WTC11 (cell line): ENCODE measurements at regions not wholly inside any gene's neighbourhood (a gene's known extent, or its start where the extent isn't known, plus 50 kb on each side); places are given as distances from the start of the nearest gene placed in this dataset.

ENCODE experiments used
- ATAC-seq: fragments of 200-7000 bp; cut with Tn5 transposase; 2 replicates; pipeline ENCODE4 v1.10.0; 2021; ENCODE audit warnings: mild to moderate bottlenecking, moderate library complexity
- CTCF ChIA-PET: fragments of 300-600 bp; sonication (Branson Sonifier 250); formaldehyde crosslinking; loops from one replicate; lab custom pipeline; 2021; ENCODE audit warnings: antibody characterized with exemption; lab: Charles Lee
- POLR2A ChIA-PET: fragments of 350-600 bp; sonication (Branson Sonifier 250); formaldehyde crosslinking; loops from one replicate; lab custom pipeline; 2021; ENCODE audit warnings: antibody characterized with exemption; lab: Charles Lee
- DNase-seq: peaks from one replicate; pipeline ENCODE4 v3.0.0; 2021; ENCODE audit warnings: low spot score
- H3K27ac Mint-ChIP-seq: 2 replicates; pipeline ENCODE4 v1.8.0; 2021; ENCODE audit warnings: mixed read lengths
- H3K27me3 Mint-ChIP-seq: 2 replicates; pipeline ENCODE4 v1.8.0; 2021; ENCODE audit warnings: low read depth, mild to moderate bottlenecking, moderate library complexity, mixed read lengths
- H3K36me3 Mint-ChIP-seq: 2 replicates; pipeline ENCODE4 v1.8.0; 2021; ENCODE audit warnings: mixed read lengths
- H3K4me1 Mint-ChIP-seq: 2 replicates; pipeline ENCODE4 v1.8.0; 2022; ENCODE audit warnings: mixed read lengths
- H3K4me3 Mint-ChIP-seq: 2 replicates; pipeline ENCODE4 v1.8.0; 2021; ENCODE audit warnings: mild to moderate bottlenecking, moderate library complexity, mixed read lengths
- H3K9me3 Mint-ChIP-seq: 2 replicates; pipeline ENCODE4 v1.8.0; 2021; ENCODE audit warnings: mixed read lengths
- CREB1 ChIP-seq: sonication (generic); formaldehyde crosslinking; IDR thresholded peaks from 2 replicates; pipeline ENCODE4 v1.8.0; 2023; ENCODE audit warnings: mild to moderate bottlenecking, missing genetic modification reagents
- E2F5 ChIP-seq: sonication (generic); formaldehyde crosslinking; IDR thresholded peaks from 2 replicates; pipeline ENCODE4 v1.8.1; 2022; ENCODE audit warnings: mild to moderate bottlenecking, moderate library complexity, missing genetic modification reagents
- ETV6 ChIP-seq: sonication (generic); formaldehyde crosslinking; IDR thresholded peaks from 2 replicates; pipeline ENCODE4 v1.8.1; 2022; ENCODE audit warnings: mild to moderate bottlenecking, missing genetic modification reagents
- FOXP1 ChIP-seq: sonication (generic); formaldehyde crosslinking; IDR thresholded peaks from 2 replicates; pipeline ENCODE4 v1.8.0; 2022; ENCODE audit warnings: missing genetic modification reagents, mild to moderate bottlenecking, moderate library complexity, borderline replicate concordance
- HMGXB4 ChIP-seq: sonication (generic); formaldehyde crosslinking; IDR thresholded peaks from 2 replicates; pipeline ENCODE4 v1.8.1; 2023; ENCODE audit warnings: mild to moderate bottlenecking, moderate library complexity, missing genetic modification reagents
- KAT7 ChIP-seq: sonication (generic); formaldehyde crosslinking; IDR thresholded peaks from 2 replicates; pipeline ENCODE4 v1.8.1; 2023; ENCODE audit warnings: missing genetic modification reagents, mild to moderate bottlenecking, borderline replicate concordance
- NFE2L1 ChIP-seq: sonication (generic); formaldehyde crosslinking; IDR thresholded peaks from 2 replicates; pipeline ENCODE4 v1.8.1; 2023; ENCODE audit warnings: missing genetic modification reagents
- NR2C2 ChIP-seq: sonication (generic); formaldehyde crosslinking; IDR thresholded peaks from 2 replicates; pipeline ENCODE4 v1.8.0; 2022; ENCODE audit warnings: mild to moderate bottlenecking, missing genetic modification reagents
- PRDM15 ChIP-seq: sonication (generic); formaldehyde crosslinking; IDR thresholded peaks from 2 replicates; pipeline ENCODE4 v1.8.0; 2022; ENCODE audit warnings: missing genetic modification reagents
- SMAD4 ChIP-seq: sonication (generic); formaldehyde crosslinking; IDR thresholded peaks from 2 replicates; pipeline ENCODE4 v1.8.0; 2022; ENCODE audit warnings: mild to moderate bottlenecking, missing genetic modification reagents
- SP1 ChIP-seq: sonication (generic); formaldehyde crosslinking; conservative IDR thresholded peaks from 2 replicates; pipeline ENCODE4 v1.8.1; 2022; ENCODE audit warnings: missing genetic modification reagents
- TP53 ChIP-seq: sonication (generic); formaldehyde crosslinking; IDR thresholded peaks from 2 replicates; pipeline ENCODE4 v1.8.1; 2023; ENCODE audit warnings: mild to moderate bottlenecking, missing genetic modification reagents
- ZNF121 ChIP-seq: sonication (generic); formaldehyde crosslinking; IDR thresholded peaks from 2 replicates; pipeline ENCODE4 v1.8.0; 2023; ENCODE audit warnings: missing genetic modification reagents
- ZNF317 ChIP-seq: sonication (generic); formaldehyde crosslinking; IDR thresholded peaks from 2 replicates; pipeline ENCODE4 v1.8.1; 2023; ENCODE audit warnings: low read depth, mild to moderate bottlenecking, moderate library complexity, missing genetic modification reagents, borderline replicate concordance
- ZNF396 ChIP-seq: fragments of 250-450 bp; sonication (Bioruptor Pico); IDR thresholded peaks from 2 replicates; pipeline ENCODE4 v1.8.0; 2021; ENCODE audit warnings: mild to moderate bottlenecking, moderate library complexity, borderline replicate concordance
- ZNF671 ChIP-seq: fragments of 250-450 bp; sonication (Bioruptor Pico); IDR thresholded peaks from 2 replicates; pipeline ENCODE4 v1.8.0; 2021; ENCODE audit warnings: mild to moderate bottlenecking
- ZSCAN18 ChIP-seq: fragments of 250-450 bp; sonication (Bioruptor Pico); IDR thresholded peaks from 2 replicates; pipeline ENCODE4 v2.1.2; 2022; ENCODE audit warnings: mild to moderate bottlenecking, moderate library complexity

GRCh38 chr22:49284056-49284784, 543.5 kb downstream of the BRD1 start (continued):
- TF ChIP-seq HMGXB4 (CRISPR knock-in tag): no peak
- TF ChIP-seq ZNF396 (CRISPR knock-in tag): no peak
- no peak for TF ChIP-seq CREB1 (CRISPR knock-in tag)
- TF ChIP-seq PRDM15: no peak
- TF ChIP-seq ZSCAN18: no peak
- TF ChIP-seq ZNF317 (CRISPR knock-in tag): no peak

GRCh38 chr22:49282596-49282995, 545.1 kb downstream of the BRD1 start:
- Mint-ChIP-seq H3K36me3 (no peaks in the 10 kb centered on the region), H3K4me1 (peaks cover 17% of the 10 kb centered on the region), H3K27ac (no peak overlapping the region), H3K4me3 (no peak overlapping the region), H3K9me3 (0 out of 2 replicates have a peak, but pooled peaks cover 4% of the 10 kb centered on the region), H3K27me3 (peaks cover 9% of the 10 kb centered on the region)
- no peak for TF ChIP-seq E2F5 (CRISPR knock-in tag)
- TF ChIP-seq TP53 (CRISPR knock-in tag): no peak
- no peak for TF ChIP-seq SP1 (CRISPR knock-in tag)
- no peak for TF ChIP-seq FOXP1 (CRISPR knock-in tag)
- no peak for TF ChIP-seq ZNF121 (CRISPR knock-in tag)
- no peak for TF ChIP-seq ETV6 (CRISPR knock-in tag)
- no peak for TF ChIP-seq ZNF671 (CRISPR knock-in tag)
- no peak for TF ChIP-seq SMAD4
- TF ChIP-seq KAT7 (CRISPR knock-in tag): no peak
- TF ChIP-seq NFE2L1: no peak
- TF ChIP-seq NR2C2 (CRISPR knock-in tag): no peak
- DNase-seq: no peak
- ChIA-PET POLR2A (no interaction called here), CTCF (no interaction called here)
- ATAC-seq: no peak
